ENCODE measurements at regions not wholly inside any gene's neighbourhood (a gene's known extent, or its start where the extent isn't known, plus 50 kb on each side); places are given as distances from the start of the nearest gene placed in this dataset.

GRCh38 chr13:56189439-56189838 is 951.3 kb upstream of the PRR20A start:
- TF ChIP-seq, protein P1, sequence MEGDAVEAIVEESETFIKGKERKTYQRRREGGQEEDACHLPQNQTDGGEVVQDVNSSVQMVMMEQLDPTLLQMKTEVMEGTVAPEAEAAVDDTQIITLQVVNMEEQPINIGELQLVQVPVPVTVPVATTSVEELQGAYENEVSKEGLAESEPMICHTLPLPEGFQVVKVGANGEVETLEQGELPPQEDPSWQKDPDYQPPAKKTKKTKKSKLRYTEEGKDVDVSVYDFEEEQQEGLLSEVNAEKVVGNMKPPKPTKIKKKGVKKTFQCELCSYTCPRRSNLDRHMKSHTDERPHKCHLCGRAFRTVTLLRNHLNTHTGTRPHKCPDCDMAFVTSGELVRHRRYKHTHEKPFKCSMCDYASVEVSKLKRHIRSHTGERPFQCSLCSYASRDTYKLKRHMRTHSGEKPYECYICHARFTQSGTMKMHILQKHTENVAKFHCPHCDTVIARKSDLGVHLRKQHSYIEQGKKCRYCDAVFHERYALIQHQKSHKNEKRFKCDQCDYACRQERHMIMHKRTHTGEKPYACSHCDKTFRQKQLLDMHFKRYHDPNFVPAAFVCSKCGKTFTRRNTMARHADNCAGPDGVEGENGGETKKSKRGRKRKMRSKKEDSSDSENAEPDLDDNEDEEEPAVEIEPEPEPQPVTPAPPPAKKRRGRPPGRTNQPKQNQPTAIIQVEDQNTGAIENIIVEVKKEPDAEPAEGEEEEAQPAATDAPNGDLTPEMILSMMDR (conservative IDR thresholded peaks at IDR 0.05; ENCODE audit: low read length): no peak
- no peak for TF ChIP-seq EZH2phosphoT487 (IDR thresholded peaks at IDR 0.05; ENCODE audit: borderline replicate concordance, low read depth, low read length)
